GM23338 (cell line): ENCODE measurements at regions not wholly inside any gene's neighbourhood (a gene's known extent, or its start where the extent isn't known, plus 50 kb on each side); places are given as distances from the start of the nearest gene placed in this dataset.

Experiments used
- ATAC-seq: fragments of 200-7000 bp; cut with Tn5 transposase; 3 replicates; pipeline ENCODE4 v1.9.1; 2020
- DNase-seq: peaks from one replicate; pipeline ENCODE4 v3.0.0-alpha.2; 2015; ENCODE audit warnings: low spot score
- H2AFZ ChIP-seq: fragments of 200-600 bp; sonication (generic); 2 replicates; pipeline ENCODE4 v1.8.0; 2016; ENCODE audit warnings: antibody characterized with exemption, mild to moderate bottlenecking, moderate library complexity
- H3F3A ChIP-seq: fragments of 200-600 bp; sonication (generic); replicated peaks from 2 replicates; pipeline ENCODE4 v1.8.0; 2017; ENCODE audit warnings: antibody characterized with exemption, mixed run types, low read depth
- H3K27ac ChIP-seq: fragments of 200-600 bp; sonication (generic); 2 replicates; pipeline ENCODE4 v1.6.1; 2016; ENCODE audit warnings: low read depth
- H3K27me3 ChIP-seq: fragments of 200-600 bp; sonication (generic); 2 replicates; pipeline ENCODE4 v1.8.0; 2016; ENCODE audit warnings: mild to moderate bottlenecking, mixed run types, moderate library complexity; ENCODE audit not compliant: insufficient read depth
- H3K36me3 ChIP-seq: fragments of 200-600 bp; sonication (generic); 2 replicates; pipeline ENCODE4 v1.8.0; 2016; ENCODE audit warnings: mild to moderate bottlenecking; ENCODE audit not compliant: insufficient read depth
- H3K4me1 ChIP-seq: fragments of 200-600 bp; sonication (generic); 2 replicates; pipeline ENCODE4 v1.8.0; 2016; ENCODE audit warnings: mild to moderate bottlenecking, moderate library complexity; ENCODE audit not compliant: insufficient read depth
- H3K4me2 ChIP-seq: fragments of 200-600 bp; sonication (generic); 2 replicates; pipeline ENCODE4 v1.7.1; 2017; ENCODE audit warnings: mixed run types
- H3K4me3 ChIP-seq: fragments of 200-600 bp; sonication (generic); 2 replicates; pipeline ENCODE4 v1.6.1; 2016; ENCODE audit warnings: mixed run types
- H3K79me2 ChIP-seq: fragments of 200-600 bp; sonication (generic); replicated peaks from 2 replicates; pipeline ENCODE4 v1.8.0; 2017; ENCODE audit warnings: mild to moderate bottlenecking; ENCODE audit not compliant: insufficient read depth
- H3K9me2 ChIP-seq: fragments of 200-600 bp; sonication (generic); 2 replicates; pipeline ENCODE4 v1.8.0; 2017; ENCODE audit not compliant: insufficient read depth
- H4K20me1 ChIP-seq: fragments of 200-600 bp; sonication (generic); replicated peaks from 2 replicates; pipeline ENCODE4 v1.8.0; 2017; ENCODE audit warnings: mild to moderate bottlenecking; ENCODE audit not compliant: insufficient read depth
- H3K27ac Mint-ChIP-seq: 2 replicates; pipeline ENCODE4 v1.8.0; 2020; ENCODE audit warnings: inconsistent platforms, mild to moderate bottlenecking, moderate library complexity, mixed read lengths
- H3K27me3 Mint-ChIP-seq: 3 replicates; pipeline ENCODE4 v1.8.0; 2022; ENCODE audit warnings: low read depth, mild to moderate bottlenecking, moderate library complexity, mixed read lengths, inconsistent platforms; ENCODE audit not compliant: insufficient read depth, poor library complexity
- H3K36me3 Mint-ChIP-seq: 3 replicates; pipeline ENCODE4 v1.8.0; 2021; ENCODE audit warnings: low read depth, mild to moderate bottlenecking, inconsistent platforms, moderate library complexity, mixed read lengths
- H3K4me1 Mint-ChIP-seq: 3 replicates; pipeline ENCODE4 v1.8.0; 2020; ENCODE audit warnings: mild to moderate bottlenecking, inconsistent platforms, mixed read lengths
- H3K4me3 Mint-ChIP-seq: 3 replicates; pipeline ENCODE4 v1.8.0; 2021; ENCODE audit warnings: moderate library complexity, mild to moderate bottlenecking, inconsistent platforms, mixed read lengths
- H3K9me3 Mint-ChIP-seq: 3 replicates; pipeline ENCODE4 v1.8.0; 2020; ENCODE audit warnings: moderate library complexity, mild to moderate bottlenecking, inconsistent platforms, mixed read lengths
- CREB1 ChIP-seq: fragments of 250-450 bp; sonication (Bioruptor Pico); IDR thresholded peaks from 2 replicates; pipeline ENCODE4 v1.5.0; 2020; ENCODE audit warnings: low read depth, mild to moderate bottlenecking, moderate library complexity
- EZH2 ChIP-seq: fragments of 200-600 bp; sonication (generic); IDR thresholded peaks from one replicate; pipeline ENCODE4 v1.8.0; 2017; ENCODE audit warnings: antibody characterized with exemption, mild to moderate bottlenecking, low read depth; ENCODE audit not compliant: unreplicated experiment
- EZH2phosphoT487 ChIP-seq: fragments of 200-600 bp; sonication (generic); IDR thresholded peaks from one replicate; pipeline ENCODE4 v1.8.1; 2018; ENCODE audit warnings: antibody characterized with exemption; ENCODE audit not compliant: unreplicated experiment
- JUNB ChIP-seq: IDR thresholded peaks from one replicate; pipeline ENCODE4 v1.6.1; 2016; ENCODE audit warnings: antibody characterized with exemption; ENCODE audit not compliant: unreplicated experiment
- NANOG ChIP-seq: IDR thresholded peaks from 2 replicates; pipeline ENCODE4 v1.6.1; 2016; ENCODE audit warnings: antibody characterized with exemption, borderline replicate concordance
- POLR2AphosphoS5 ChIP-seq: IDR thresholded peaks from 2 replicates; pipeline ENCODE4 v1.6.1; 2016; ENCODE audit warnings: antibody characterized with exemption, low read depth
- STAT1 ChIP-seq: IDR thresholded peaks from one replicate; pipeline ENCODE4 v1.6.1; 2016; ENCODE audit warnings: antibody characterized with exemption; ENCODE audit not compliant: unreplicated experiment
- ZNF114 ChIP-seq: fragments of 250-450 bp; sonication (Bioruptor Pico); IDR thresholded peaks from 2 replicates; pipeline ENCODE4 v1.5.0; 2020; ENCODE audit warnings: mild to moderate bottlenecking, moderate library complexity
- ZNF331 ChIP-seq: fragments of 250-450 bp; sonication (Bioruptor Pico); IDR thresholded peaks from 2 replicates; pipeline ENCODE4 v1.5.0; 2020; ENCODE audit warnings: low read depth, mild to moderate bottlenecking, moderate library complexity
- ZNF462 ChIP-seq: fragments of 250-450 bp; sonication (Bioruptor Pico); IDR thresholded peaks from 2 replicates; pipeline ENCODE4 v1.5.0; 2020; ENCODE audit warnings: mild to moderate bottlenecking, moderate library complexity
- TF ChIP-seq, protein P1 (sequence below): IDR thresholded peaks from 2 replicates; pipeline ENCODE4 v1.6.1; 2016; ENCODE audit warnings: antibody characterized with exemption
- TF ChIP-seq, protein P2 (sequence below): IDR thresholded peaks from one replicate; pipeline ENCODE4 v1.6.1; 2018; ENCODE audit warnings: antibody characterized with exemption; ENCODE audit not compliant: unreplicated experiment
- TF ChIP-seq, protein P3 (sequence below), 2 experiments: fragments of 200-600 bp in 1 of 2; sonication (generic) in 1 of 2; conservative IDR thresholded peaks; 2 replicates each; pipeline versions ENCODE4 v1.5.1 to v1.6.1; 2016 to 2017; ENCODE audit warnings: antibody characterized with exemption in 2 of 2, low read depth in 2 of 2, mild to moderate bottlenecking in 2 of 2, moderate library complexity in 1 of 2

- Histone ChIP-seq H3K4me2 (no peak overlapping the region), H3K9me2 (no peaks in the 10 kb centered on the region; the same call in 1 of the 2 replicates), H3F3A (no peaks in the 10 kb centered on the region), H3K27ac (no peak overlapping the region), H3K79me2 (no peaks in the 10 kb centered on the region), H2AFZ (no peak overlapping the region), H4K20me1 (no peaks in the 10 kb centered on the region), H3K4me3 (no peak overlapping the region), H3K4me1 (no peaks in the 10 kb centered on the region), H3K36me3 (no peaks in the 10 kb centered on the region), H3K27me3 (no peaks in the 10 kb centered on the region)
- no peaks in the 10 kb centered on the region for H3K36me3 Mint-ChIP-seq
- no peaks in the 10 kb centered on the region for H3K4me1 Mint-ChIP-seq
- ATAC-seq (no peak), DNase-seq (no peak)
- no peaks in the 10 kb centered on the region for H3K27me3 Mint-ChIP-seq
- H3K9me3 Mint-ChIP-seq: peaks cover 6% of the 10 kb centered on the region; the same call in 2 of the 3 replicates
- H3K27ac Mint-ChIP-seq: no peak overlapping the region
- no peak overlapping the region for H3K4me3 Mint-ChIP-seq
- TF ChIP-seq NANOG (no peak), STAT1 (no peak), POLR2AphosphoS5 (no peak), ZNF114 (CRISPR knock-in tag) (no peak), EZH2phosphoT487 (no peak), EZH2 (no peak), JUNB (no peak), CREB1 (no peak), ZNF462 (CRISPR knock-in tag) (no peak), ZNF331 (CRISPR knock-in tag) (no peak)
- TF ChIP-seq, protein P1, sequence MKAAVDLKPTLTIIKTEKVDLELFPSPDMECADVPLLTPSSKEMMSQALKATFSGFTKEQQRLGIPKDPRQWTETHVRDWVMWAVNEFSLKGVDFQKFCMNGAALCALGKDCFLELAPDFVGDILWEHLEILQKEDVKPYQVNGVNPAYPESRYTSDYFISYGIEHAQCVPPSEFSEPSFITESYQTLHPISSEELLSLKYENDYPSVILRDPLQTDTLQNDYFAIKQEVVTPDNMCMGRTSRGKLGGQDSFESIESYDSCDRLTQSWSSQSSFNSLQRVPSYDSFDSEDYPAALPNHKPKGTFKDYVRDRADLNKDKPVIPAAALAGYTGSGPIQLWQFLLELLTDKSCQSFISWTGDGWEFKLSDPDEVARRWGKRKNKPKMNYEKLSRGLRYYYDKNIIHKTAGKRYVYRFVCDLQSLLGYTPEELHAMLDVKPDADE: no peak
- TF ChIP-seq, protein P2, sequence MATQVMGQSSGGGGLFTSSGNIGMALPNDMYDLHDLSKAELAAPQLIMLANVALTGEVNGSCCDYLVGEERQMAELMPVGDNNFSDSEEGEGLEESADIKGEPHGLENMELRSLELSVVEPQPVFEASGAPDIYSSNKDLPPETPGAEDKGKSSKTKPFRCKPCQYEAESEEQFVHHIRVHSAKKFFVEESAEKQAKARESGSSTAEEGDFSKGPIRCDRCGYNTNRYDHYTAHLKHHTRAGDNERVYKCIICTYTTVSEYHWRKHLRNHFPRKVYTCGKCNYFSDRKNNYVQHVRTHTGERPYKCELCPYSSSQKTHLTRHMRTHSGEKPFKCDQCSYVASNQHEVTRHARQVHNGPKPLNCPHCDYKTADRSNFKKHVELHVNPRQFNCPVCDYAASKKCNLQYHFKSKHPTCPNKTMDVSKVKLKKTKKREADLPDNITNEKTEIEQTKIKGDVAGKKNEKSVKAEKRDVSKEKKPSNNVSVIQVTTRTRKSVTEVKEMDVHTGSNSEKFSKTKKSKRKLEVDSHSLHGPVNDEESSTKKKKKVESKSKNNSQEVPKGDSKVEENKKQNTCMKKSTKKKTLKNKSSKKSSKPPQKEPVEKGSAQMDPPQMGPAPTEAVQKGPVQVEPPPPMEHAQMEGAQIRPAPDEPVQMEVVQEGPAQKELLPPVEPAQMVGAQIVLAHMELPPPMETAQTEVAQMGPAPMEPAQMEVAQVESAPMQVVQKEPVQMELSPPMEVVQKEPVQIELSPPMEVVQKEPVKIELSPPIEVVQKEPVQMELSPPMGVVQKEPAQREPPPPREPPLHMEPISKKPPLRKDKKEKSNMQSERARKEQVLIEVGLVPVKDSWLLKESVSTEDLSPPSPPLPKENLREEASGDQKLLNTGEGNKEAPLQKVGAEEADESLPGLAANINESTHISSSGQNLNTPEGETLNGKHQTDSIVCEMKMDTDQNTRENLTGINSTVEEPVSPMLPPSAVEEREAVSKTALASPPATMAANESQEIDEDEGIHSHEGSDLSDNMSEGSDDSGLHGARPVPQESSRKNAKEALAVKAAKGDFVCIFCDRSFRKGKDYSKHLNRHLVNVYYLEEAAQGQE: no peak
- TF ChIP-seq, protein P3, sequence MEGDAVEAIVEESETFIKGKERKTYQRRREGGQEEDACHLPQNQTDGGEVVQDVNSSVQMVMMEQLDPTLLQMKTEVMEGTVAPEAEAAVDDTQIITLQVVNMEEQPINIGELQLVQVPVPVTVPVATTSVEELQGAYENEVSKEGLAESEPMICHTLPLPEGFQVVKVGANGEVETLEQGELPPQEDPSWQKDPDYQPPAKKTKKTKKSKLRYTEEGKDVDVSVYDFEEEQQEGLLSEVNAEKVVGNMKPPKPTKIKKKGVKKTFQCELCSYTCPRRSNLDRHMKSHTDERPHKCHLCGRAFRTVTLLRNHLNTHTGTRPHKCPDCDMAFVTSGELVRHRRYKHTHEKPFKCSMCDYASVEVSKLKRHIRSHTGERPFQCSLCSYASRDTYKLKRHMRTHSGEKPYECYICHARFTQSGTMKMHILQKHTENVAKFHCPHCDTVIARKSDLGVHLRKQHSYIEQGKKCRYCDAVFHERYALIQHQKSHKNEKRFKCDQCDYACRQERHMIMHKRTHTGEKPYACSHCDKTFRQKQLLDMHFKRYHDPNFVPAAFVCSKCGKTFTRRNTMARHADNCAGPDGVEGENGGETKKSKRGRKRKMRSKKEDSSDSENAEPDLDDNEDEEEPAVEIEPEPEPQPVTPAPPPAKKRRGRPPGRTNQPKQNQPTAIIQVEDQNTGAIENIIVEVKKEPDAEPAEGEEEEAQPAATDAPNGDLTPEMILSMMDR (conservative IDR thresholded peaks at IDR 0.05; ENCODE audit: low read depth in 2 of 2): no peak
These were observed 225.6 kb upstream of the ARID2 start for GRCh38 chr12:45503899-45504298.
